Hepatocyte (in vitro differentiated cells): ENCODE measurements at regions not wholly inside any gene's neighbourhood (a gene's known extent, or its start where the extent isn't known, plus 50 kb on each side); places are given as distances from the start of the nearest gene placed in this dataset.

ENCODE experiments used
- DNase-seq: peaks from one replicate; pipeline ENCODE4 v3.0.0-alpha.2; 2016; ENCODE audit warnings: low spot score
- H2AFZ ChIP-seq: fragments of 200-600 bp; sonication (generic); 2 replicates; pipeline ENCODE4 v1.6.0; 2016; ENCODE audit warnings: antibody characterized with exemption, mild to moderate bottlenecking
- H3K27ac ChIP-seq: fragments of 200-600 bp; sonication (generic); 2 replicates; pipeline ENCODE4 v1.5.1; 2016; ENCODE audit warnings: mild to moderate bottlenecking
- H3K27me3 ChIP-seq: fragments of 200-600 bp; sonication (generic); 2 replicates; pipeline ENCODE4 v1.6.1; 2016
- H3K36me3 ChIP-seq: fragments of 200-600 bp; sonication (generic); replicated peaks from 2 replicates; pipeline ENCODE4 v1.5.1; 2016; ENCODE audit warnings: low read depth; ENCODE audit not compliant: insufficient read depth
- H3K4me1 ChIP-seq: fragments of 200-600 bp; sonication (generic); 2 replicates; pipeline ENCODE4 v1.5.1; 2016; ENCODE audit warnings: mild to moderate bottlenecking, moderate library complexity; ENCODE audit not compliant: insufficient read depth
- H3K4me2 ChIP-seq: fragments of 200-600 bp; sonication (generic); 2 replicates; pipeline ENCODE4 v1.6.0; 2016
- H3K4me3 ChIP-seq: fragments of 200-600 bp; sonication (generic); 2 replicates; pipeline ENCODE4 v1.5.1; 2016; ENCODE audit warnings: mild to moderate bottlenecking
- H3K79me2 ChIP-seq: fragments of 200-600 bp; sonication (generic); 2 replicates; pipeline ENCODE4 v1.6.0; 2017; ENCODE audit warnings: mild to moderate bottlenecking
- H3K9me2 ChIP-seq: fragments of 200-600 bp; sonication (generic); replicated peaks from 2 replicates; pipeline ENCODE4 v1.6.0; 2017; ENCODE audit warnings: mild to moderate bottlenecking; ENCODE audit not compliant: insufficient read depth
- H3K9me3 ChIP-seq: fragments of 200-600 bp; sonication (generic); 2 replicates; pipeline ENCODE4 v1.5.1; 2016; ENCODE audit warnings: low read depth, mild to moderate bottlenecking
- H4K20me1 ChIP-seq: fragments of 200-600 bp; sonication (generic); 2 replicates; pipeline ENCODE4 v1.6.0; 2016; ENCODE audit warnings: mild to moderate bottlenecking; ENCODE audit not compliant: insufficient read depth, poor library complexity, severe bottlenecking
- EZH2 ChIP-seq: fragments of 200-600 bp; sonication (generic); IDR thresholded peaks from 2 replicates; pipeline ENCODE4 v1.6.1; 2016; ENCODE audit warnings: antibody characterized with exemption, mild to moderate bottlenecking, borderline replicate concordance
- EZH2phosphoT487 ChIP-seq: fragments of 200-600 bp; sonication (generic); IDR thresholded peaks from one replicate; pipeline ENCODE4 v1.6.1; 2018; ENCODE audit warnings: antibody characterized with exemption, mild to moderate bottlenecking, low read depth, moderate library complexity; ENCODE audit not compliant: unreplicated experiment, severe bottlenecking
- WGBS: methylation state at CpG from one replicate; pipeline ENCODE4 v1.1.6; 2016; ENCODE audit warnings: low lambda C conversion rate; ENCODE audit errors: missing lambda C conversion rate; 5-methylcytosine and 5-hydroxymethylcytosine counted together
- TF ChIP-seq, protein P1 (sequence below): fragments of 200-600 bp; sonication (generic); IDR thresholded peaks from 2 replicates; pipeline ENCODE4 v1.5.1; 2016; ENCODE audit warnings: antibody characterized with exemption, mild to moderate bottlenecking; ENCODE audit not compliant: poor library complexity

DNA sequence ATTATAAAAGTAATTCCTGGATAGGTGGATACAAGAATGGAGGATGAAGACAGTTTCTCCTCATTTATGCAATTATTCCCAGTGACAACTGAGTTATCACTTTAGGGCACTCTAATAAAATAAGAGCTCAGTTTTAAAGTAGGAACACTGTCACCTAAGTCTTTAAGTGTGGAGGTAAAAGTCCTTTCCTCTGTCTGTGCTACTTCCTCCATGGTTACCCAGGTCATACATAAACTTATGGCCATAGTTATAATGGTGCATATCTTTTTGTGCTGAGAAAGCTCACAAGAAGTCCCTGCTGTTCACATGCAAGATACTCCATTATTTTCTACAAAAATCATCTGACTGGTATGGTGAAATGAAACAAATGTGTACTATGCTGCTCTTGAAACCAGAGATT lies 1093.6 kb downstream of the IGSF11 start:
- H3K9me3 ChIP-seq = no peaks in the 10 kb centered on the region
- no peaks in the 10 kb centered on the region for H3K36me3 ChIP-seq
- TF ChIP-seq, protein P1, sequence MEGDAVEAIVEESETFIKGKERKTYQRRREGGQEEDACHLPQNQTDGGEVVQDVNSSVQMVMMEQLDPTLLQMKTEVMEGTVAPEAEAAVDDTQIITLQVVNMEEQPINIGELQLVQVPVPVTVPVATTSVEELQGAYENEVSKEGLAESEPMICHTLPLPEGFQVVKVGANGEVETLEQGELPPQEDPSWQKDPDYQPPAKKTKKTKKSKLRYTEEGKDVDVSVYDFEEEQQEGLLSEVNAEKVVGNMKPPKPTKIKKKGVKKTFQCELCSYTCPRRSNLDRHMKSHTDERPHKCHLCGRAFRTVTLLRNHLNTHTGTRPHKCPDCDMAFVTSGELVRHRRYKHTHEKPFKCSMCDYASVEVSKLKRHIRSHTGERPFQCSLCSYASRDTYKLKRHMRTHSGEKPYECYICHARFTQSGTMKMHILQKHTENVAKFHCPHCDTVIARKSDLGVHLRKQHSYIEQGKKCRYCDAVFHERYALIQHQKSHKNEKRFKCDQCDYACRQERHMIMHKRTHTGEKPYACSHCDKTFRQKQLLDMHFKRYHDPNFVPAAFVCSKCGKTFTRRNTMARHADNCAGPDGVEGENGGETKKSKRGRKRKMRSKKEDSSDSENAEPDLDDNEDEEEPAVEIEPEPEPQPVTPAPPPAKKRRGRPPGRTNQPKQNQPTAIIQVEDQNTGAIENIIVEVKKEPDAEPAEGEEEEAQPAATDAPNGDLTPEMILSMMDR = no peak
- no peak for TF ChIP-seq EZH2phosphoT487
- no peak for TF ChIP-seq EZH2
- H3K79me2 ChIP-seq = no peaks in the 10 kb centered on the region
- no peak overlapping the region for H3K4me3 ChIP-seq
- DNase-seq = no peak
- no peaks in the 10 kb centered on the region for H4K20me1 ChIP-seq
- H3K4me2 ChIP-seq = no peak overlapping the region
- no peaks in the 10 kb centered on the region for H3K9me2 ChIP-seq
- no peak overlapping the region for H2AFZ ChIP-seq
- H3K4me1 ChIP-seq = no peaks in the 10 kb centered on the region
- no peaks in the 10 kb centered on the region for H3K27me3 ChIP-seq
- no peak overlapping the region for H3K27ac ChIP-seq

DNA sequence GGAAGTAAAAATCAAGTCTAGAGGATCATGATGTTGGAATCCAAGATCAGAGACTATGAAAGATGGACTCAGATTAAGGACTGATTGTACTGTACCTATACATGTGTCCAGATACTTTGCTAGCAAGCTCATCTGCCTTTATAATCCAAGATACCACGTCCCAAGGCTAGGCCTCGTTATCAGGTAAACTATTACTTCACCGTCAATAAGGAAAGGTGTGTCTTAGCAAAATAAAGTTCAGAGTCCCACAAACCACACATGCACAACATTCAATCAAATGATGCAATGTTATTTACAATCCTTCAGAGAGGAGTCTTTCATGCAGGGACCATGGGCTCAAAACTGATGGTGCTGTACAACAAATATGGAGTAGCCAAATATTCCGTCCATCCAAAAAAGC lies 1092.9 kb downstream of the IGSF11 start:
- Histone ChIP-seq H3K4me1 (no peaks in the 10 kb centered on the region), H4K20me1 (no peaks in the 10 kb centered on the region), H3K36me3 (no peaks in the 10 kb centered on the region), H3K9me2 (no peaks in the 10 kb centered on the region), H3K27ac (no peak overlapping the region), H3K9me3 (no peaks in the 10 kb centered on the region), H3K4me3 (no peak overlapping the region), H3K27me3 (no peaks in the 10 kb centered on the region), H3K79me2 (no peaks in the 10 kb centered on the region), H3K4me2 (no peak overlapping the region), H2AFZ (no peak overlapping the region)
- no peak for DNase-seq
- WGBS = 76% methylated on average over 4 of the region's 4 CpGs
- TF ChIP-seq EZH2 (no peak), EZH2phosphoT487 (no peak)
- TF ChIP-seq, protein P1 = no peak

DNA sequence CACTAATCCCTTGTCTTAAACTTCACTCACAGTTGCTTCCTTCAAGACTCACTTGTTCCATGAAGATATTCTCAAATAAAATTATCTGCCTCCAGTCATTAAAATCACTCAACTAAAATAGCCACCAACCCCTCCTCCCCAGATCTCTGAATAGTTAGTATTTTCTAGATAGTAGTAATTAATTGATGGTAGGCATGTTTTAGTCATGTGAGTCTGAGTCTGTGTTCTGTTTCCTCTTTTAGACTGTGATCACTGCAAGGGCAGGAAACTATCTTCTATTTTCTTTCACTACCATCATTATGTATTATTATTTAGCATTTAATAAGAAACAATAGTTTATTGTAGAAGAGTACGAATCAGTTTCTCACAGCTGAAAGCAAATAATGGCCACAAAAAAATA lies 1080.5 kb downstream of the IGSF11 start:
- 95% methylated on average over 1 of the region's 1 CpG for WGBS
- H3K4me3 ChIP-seq = no peak overlapping the region

DNA sequence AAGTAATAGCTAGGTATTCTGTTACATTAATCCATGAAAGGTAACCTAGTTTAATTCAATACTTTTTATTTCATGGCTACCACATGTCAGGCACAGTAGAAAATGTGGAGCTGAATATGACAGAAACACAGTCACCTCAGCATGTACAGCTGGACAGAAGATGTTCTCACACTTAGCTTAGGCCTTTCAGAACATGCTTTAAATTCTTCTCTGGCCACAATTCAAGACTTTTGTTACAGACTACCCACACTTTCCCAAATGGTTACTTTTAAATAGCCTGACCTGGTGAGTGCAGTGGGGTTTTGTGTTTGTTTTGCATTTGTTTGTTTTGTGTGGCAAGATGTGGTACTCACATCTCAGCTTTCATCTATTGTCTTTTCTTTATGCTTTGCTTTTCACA lies 1079.5 kb downstream of the IGSF11 start:
- no peaks in the 10 kb centered on the region for H3K36me3 ChIP-seq
- no peaks in the 10 kb centered on the region for H3K79me2 ChIP-seq
- no peaks in the 10 kb centered on the region for H3K9me3 ChIP-seq
- no peak for TF ChIP-seq EZH2phosphoT487
- TF ChIP-seq EZH2 = no peak
- TF ChIP-seq, protein P1 = no peak
- no peaks in the 10 kb centered on the region for H3K9me2 ChIP-seq
- H3K4me1 ChIP-seq = no peaks in the 10 kb centered on the region
- H2AFZ ChIP-seq = no peak overlapping the region
- no peak overlapping the region for H3K4me3 ChIP-seq
- no peak overlapping the region for H3K27ac ChIP-seq
- H4K20me1 ChIP-seq = no peaks in the 10 kb centered on the region
- no peak for DNase-seq
- H3K4me2 ChIP-seq = no peak overlapping the region
- no peaks in the 10 kb centered on the region for H3K27me3 ChIP-seq

More for the DNA sequence above, 1080.5 kb downstream of the IGSF11 start:
- DNase-seq = no peak
- Histone ChIP-seq H3K9me2 (no peaks in the 10 kb centered on the region), H3K36me3 (no peaks in the 10 kb centered on the region), H3K4me2 (no peak overlapping the region), H3K4me1 (no peaks in the 10 kb centered on the region), H3K27me3 (no peaks in the 10 kb centered on the region), H2AFZ (no peak overlapping the region), H3K27ac (no peak overlapping the region), H4K20me1 (no peaks in the 10 kb centered on the region), H3K9me3 (no peaks in the 10 kb centered on the region), H3K79me2 (no peaks in the 10 kb centered on the region)
- TF ChIP-seq EZH2phosphoT487 (no peak), EZH2 (no peak)
- TF ChIP-seq, protein P1 = no peak
